ENCODE measurements at regions not wholly inside any gene's neighbourhood (a gene's known extent, or its start where the extent isn't known, plus 50 kb on each side); places are given as distances from the start of the nearest gene placed in this dataset.
"Not testable (repeated sequence)": the region's sequence is repeated elsewhere in the genome, so short reads cannot be mapped to it uniquely, and the experiment has no call there.

- peaks cover 0 to 7% (median 0%) of the 10 kb centered on the region in 4 donors for H3K27me3 ChIP-seq
- H3K4me3 ChIP-seq: no peak overlapping the region
- H3K9me3 ChIP-seq: no peaks in the 10 kb centered on the region
- no peaks in the 10 kb centered on the region for H3K36me3 ChIP-seq
- ATAC-seq (no peak), FAIRE-seq (no peak), DNase-seq (peak in 1 of 6 donors; percentile 15)
- H3K27ac ChIP-seq: no peak overlapping the region
- WGBS, 2 donors: 45 to 65% methylated on average over 1 of the region's 1 CpG
- H3K4me1 ChIP-seq: no peaks in the 10 kb centered on the region
- no peak for TF ChIP-seq CTCF (IDR thresholded peaks at IDR 0.05)
- intact Hi-C loops (cut with DNase I): no loop called here
Observed at GRCh38 chrX:82528525-82528924, 979.6 kb upstream of the POU3F4 start.

GRCh38 chrX:82534086-82534597 lies 973.9 kb upstream of the POU3F4 start:
- FAIRE-seq (no peak), ATAC-seq (no peak), DNase-seq (no peak)
- Histone ChIP-seq H3K4me1 (no peaks in the 10 kb centered on the region), H3K4me3 (no peak overlapping the region), H3K27ac (no peak overlapping the region), H3K9me3 (no peaks in the 10 kb centered on the region), H3K27me3 (peaks cover 0 to 7% (median 0%) of the 10 kb centered on the region in 4 donors), H3K36me3 (no peaks in the 10 kb centered on the region)
- no peak for TF ChIP-seq CTCF (IDR thresholded peaks at IDR 0.05)
- WGBS, 2 donors: 37 to 55% methylated on average over 4 of the region's 4 CpGs
- intact Hi-C loops (cut with DNase I): no loop called here

GRCh38 chrX:82537205-82537604 lies 970.9 kb upstream of the POU3F4 start:
- H3K9me3 ChIP-seq; intact Hi-C loops (cut with DNase I); FAIRE-seq; H3K27ac ChIP-seq; H3K36me3 ChIP-seq; H3K4me3 ChIP-seq; H3K27me3 ChIP-seq; ATAC-seq; H3K4me1 ChIP-seq; DNase-seq: not testable (repeated sequence)
- 64 to 73% methylated on average over 3 of the region's 3 CpGs for WGBS, 2 donors

- ATAC-seq: no peak
- no peak for FAIRE-seq
Observed at GRCh38 chrX:82541822-82542221, 966.3 kb upstream of the POU3F4 start.

GRCh38 chrX:82552201-82552600 lies 955.9 kb upstream of the POU3F4 start:
- 75 to 80% methylated on average over 21 of the region's 21 CpGs for WGBS, 2 donors
- H3K9me3 ChIP-seq; ATAC-seq; H3K27ac ChIP-seq; intact Hi-C loops (cut with DNase I); H3K36me3 ChIP-seq; H3K4me1 ChIP-seq; H3K27me3 ChIP-seq; FAIRE-seq; H3K4me3 ChIP-seq; DNase-seq: not testable (repeated sequence)

More at GRCh38 chrX:82541822-82542221, 966.3 kb upstream of the POU3F4 start:
- Histone ChIP-seq H3K9me3 (no peaks in the 10 kb centered on the region), H3K36me3 (no peaks in the 10 kb centered on the region), H3K4me1 (no peaks in the 10 kb centered on the region), H3K4me3 (no peak overlapping the region), H3K27me3 (no peaks in the 10 kb centered on the region), H3K27ac (no peak overlapping the region)
- DNase-seq: no peak
- 88 to 92% methylated on average over 2 of the region's 2 CpGs for WGBS, 2 donors
- intact Hi-C loops (cut with DNase I): no loop called here
- no peak for TF ChIP-seq CTCF (IDR thresholded peaks at IDR 0.05)

GRCh38 chrX:82556588-82556987 lies 951.5 kb upstream of the POU3F4 start:
- Histone ChIP-seq H3K27ac (no peak overlapping the region), H3K9me3 (no peaks in the 10 kb centered on the region), H3K4me1 (no peaks in the 10 kb centered on the region), H3K36me3 (no peaks in the 10 kb centered on the region), H3K4me3 (no peak overlapping the region), H3K27me3 (peaks cover 0 to 10% (median 0%) of the 10 kb centered on the region in 4 donors)
- WGBS, 2 donors: 17 to 27% methylated on average over 1 of the region's 1 CpG
- ATAC-seq (no peak), FAIRE-seq (no peak), DNase-seq (no peak)
- intact Hi-C loops (cut with DNase I): no loop called here
- TF ChIP-seq CTCF (IDR thresholded peaks at IDR 0.05): no peak

Data from pancreas (tissue), 10 donors.